Esophagus muscularis mucosa (tissue), 4 donors: ENCODE measurements at regions not wholly inside any gene's neighbourhood (a gene's known extent, or its start where the extent isn't known, plus 50 kb on each side); places are given as distances from the start of the nearest gene placed in this dataset.

Experiments
- DNase-seq: peaks from one replicate; pipeline ENCODE4 v3.0.0-alpha.2; 2017; ENCODE audit errors: extremely low spot score
- H3K27ac ChIP-seq, 4 donors: fragments of 200-600 bp; sonication (generic); replicated peaks in 1 of 4; 1 replicate in 3 of 4; 2 replicates in 1 of 4; pipeline ENCODE4 v1.5.1; 2016 to 2019; ENCODE audit warnings: mild to moderate bottlenecking in 1 of 4
- H3K27me3 ChIP-seq, 4 donors: fragments of 200-600 bp; sonication (generic); one replicate each; pipeline versions ENCODE4 v1.5.1 to v1.6.0; 2016 to 2019
- H3K36me3 ChIP-seq, 4 donors: fragments of 200-600 bp; sonication (generic); one replicate each; pipeline ENCODE4 v1.5.1; 2016 to 2019
- H3K4me1 ChIP-seq, 4 donors: fragments of 200-600 bp; sonication (generic); one replicate each; pipeline ENCODE4 v1.5.1; 2016 to 2019
- H3K4me3 ChIP-seq, 4 donors: fragments of 200-600 bp; sonication (generic); 1 replicate in 2 of 4; 2 replicates in 2 of 4; pipeline ENCODE4 v1.5.1; 2016 to 2019; ENCODE audit warnings: mild to moderate bottlenecking in 4 of 4, moderate library complexity in 1 of 4
- H3K9me3 ChIP-seq, 4 donors: fragments of 200-600 bp; sonication (generic); 1 replicate in 3 of 4; 2 replicates in 1 of 4; pipeline ENCODE4 v1.5.1; 2016 to 2019
- EP300 ChIP-seq: sonication (generic); formaldehyde crosslinking; IDR thresholded peaks from one replicate; pipeline ENCODE4 v1.6.1; 2017; ENCODE audit warnings: antibody characterized with exemption
- POLR2A ChIP-seq: fragments of 450-650 bp; IDR thresholded peaks from one replicate; pipeline ENCODE4 v1.6.1; 2017; ENCODE audit warnings: antibody characterized with exemption, moderate library complexity, mild to moderate bottlenecking, low read depth
- POLR2AphosphoS5 ChIP-seq, 2 donors: sonication (generic); formaldehyde crosslinking; IDR thresholded peaks; one replicate each; pipeline ENCODE4 v1.6.1; 2017; ENCODE audit warnings: antibody characterized with exemption in 2 of 2
- WGBS: methylation state at CpG from one replicate; pipeline ENCODE4 v1.1.5; 2018; 5-methylcytosine and 5-hydroxymethylcytosine counted together
- intact Hi-C: fragments of 100-400 bp; cut with DNase I; formaldehyde crosslinking; loops from one replicate; pipeline ENCODE4 v1.15.1; 2023
- TF ChIP-seq, protein P1 (sequence below), 3 experiments: fragments of 200-600 bp in 2 of 3; fragments of 450-650 bp in 1 of 3; sonication (generic) in 2 of 3; IDR thresholded peaks; one replicate each; pipeline ENCODE4 v1.5.1; 2017 to 2019; ENCODE audit warnings: antibody characterized with exemption in 3 of 3, mild to moderate bottlenecking in 2 of 3, moderate library complexity in 1 of 3

DNA sequence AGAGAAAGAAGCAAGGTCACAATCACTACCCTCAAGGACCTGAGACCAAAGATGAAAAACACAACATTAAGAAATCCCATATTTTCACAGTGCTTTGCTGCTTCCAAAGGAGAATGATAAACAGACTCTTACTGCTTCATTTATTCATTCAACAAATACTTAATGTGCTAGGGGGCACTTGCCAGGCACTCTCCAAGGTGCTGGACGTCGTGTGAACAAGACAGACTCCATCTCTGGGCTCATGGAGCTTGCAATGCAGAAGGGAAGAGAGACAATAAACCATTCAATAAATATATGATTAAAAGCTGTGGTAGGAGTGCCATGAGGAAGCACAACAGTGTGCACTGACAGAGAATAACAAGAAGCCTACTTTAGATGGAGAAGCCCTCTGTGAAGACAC, 327.7 kb downstream of the CDK5RAP2 start:
- WGBS, result 8% methylated on average over 2 of the region's 2 CpGs
- intact Hi-C loops, result no loop called here
- H3K27ac ChIP-seq, result no peak overlapping the region
- no peak for DNase-seq
- H3K4me3 ChIP-seq, result no peak overlapping the region
- TF ChIP-seq, protein P1, sequence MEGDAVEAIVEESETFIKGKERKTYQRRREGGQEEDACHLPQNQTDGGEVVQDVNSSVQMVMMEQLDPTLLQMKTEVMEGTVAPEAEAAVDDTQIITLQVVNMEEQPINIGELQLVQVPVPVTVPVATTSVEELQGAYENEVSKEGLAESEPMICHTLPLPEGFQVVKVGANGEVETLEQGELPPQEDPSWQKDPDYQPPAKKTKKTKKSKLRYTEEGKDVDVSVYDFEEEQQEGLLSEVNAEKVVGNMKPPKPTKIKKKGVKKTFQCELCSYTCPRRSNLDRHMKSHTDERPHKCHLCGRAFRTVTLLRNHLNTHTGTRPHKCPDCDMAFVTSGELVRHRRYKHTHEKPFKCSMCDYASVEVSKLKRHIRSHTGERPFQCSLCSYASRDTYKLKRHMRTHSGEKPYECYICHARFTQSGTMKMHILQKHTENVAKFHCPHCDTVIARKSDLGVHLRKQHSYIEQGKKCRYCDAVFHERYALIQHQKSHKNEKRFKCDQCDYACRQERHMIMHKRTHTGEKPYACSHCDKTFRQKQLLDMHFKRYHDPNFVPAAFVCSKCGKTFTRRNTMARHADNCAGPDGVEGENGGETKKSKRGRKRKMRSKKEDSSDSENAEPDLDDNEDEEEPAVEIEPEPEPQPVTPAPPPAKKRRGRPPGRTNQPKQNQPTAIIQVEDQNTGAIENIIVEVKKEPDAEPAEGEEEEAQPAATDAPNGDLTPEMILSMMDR (IDR thresholded peaks at IDR 0.05), result no peak
- TF ChIP-seq POLR2AphosphoS5 (IDR thresholded peaks at IDR 0.05), result no peak
- TF ChIP-seq EP300, result no peak
- TF ChIP-seq POLR2A, result no peak
- peaks cover 0 to 9% (median 0%) of the 10 kb centered on the region in 4 donors for H3K9me3 ChIP-seq
- peaks cover 0 to 5% (median 0%) of the 10 kb centered on the region in 4 donors for H3K27me3 ChIP-seq
- H3K4me1 ChIP-seq, result no peaks in the 10 kb centered on the region
- H3K36me3 ChIP-seq, result no peaks in the 10 kb centered on the region

DNA sequence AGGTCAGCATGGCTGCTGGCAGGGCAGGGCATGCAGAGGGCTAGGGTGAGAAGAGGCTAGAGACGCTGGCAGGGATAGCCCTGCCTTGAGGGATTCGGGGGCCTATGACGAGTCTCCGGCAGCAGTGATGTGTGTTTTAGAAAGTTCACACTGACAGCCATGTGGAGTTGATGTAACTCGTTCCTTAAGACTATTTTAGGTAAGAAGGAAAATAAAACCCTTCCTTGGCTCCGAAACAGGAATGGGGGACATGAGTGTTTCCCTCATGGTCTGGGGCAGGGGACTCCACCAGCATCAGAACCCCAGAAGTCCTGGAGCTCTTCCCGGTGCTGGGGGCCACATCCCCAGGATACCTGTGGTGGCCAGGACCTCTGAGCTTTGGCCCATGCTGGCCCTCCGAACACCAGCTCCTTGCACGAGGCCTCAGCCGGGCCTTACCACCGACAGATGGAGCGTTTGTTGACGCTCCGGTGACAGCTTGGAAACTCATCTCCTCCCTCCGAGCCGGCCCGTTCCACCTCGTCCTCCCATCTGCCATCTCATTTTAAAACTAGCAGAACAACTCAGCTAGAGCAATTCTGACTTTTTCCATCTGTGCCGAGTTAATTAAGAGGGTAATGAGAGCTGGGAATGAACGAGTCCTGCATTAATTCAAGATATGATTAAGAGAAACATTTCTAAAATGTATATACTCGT, 337.7 kb downstream of the CDK5RAP2 start:
- H3K27me3 ChIP-seq, result no peaks in the 10 kb centered on the region
- H3K9me3 ChIP-seq, result no peaks in the 10 kb centered on the region
- no peak overlapping the region for H3K27ac ChIP-seq
- no peaks in the 10 kb centered on the region for H3K4me1 ChIP-seq
- no peak for TF ChIP-seq POLR2AphosphoS5 (IDR thresholded peaks at IDR 0.05)
- no peak for TF ChIP-seq POLR2A
- no peak for TF ChIP-seq EP300
- no peak overlapping the region for H3K4me3 ChIP-seq
- DNase-seq, result no peak
- WGBS, result 78% methylated on average over 21 of the region's 21 CpGs
- H3K36me3 ChIP-seq, result no peaks in the 10 kb centered on the region
- intact Hi-C loops, result no loop called here

DNA sequence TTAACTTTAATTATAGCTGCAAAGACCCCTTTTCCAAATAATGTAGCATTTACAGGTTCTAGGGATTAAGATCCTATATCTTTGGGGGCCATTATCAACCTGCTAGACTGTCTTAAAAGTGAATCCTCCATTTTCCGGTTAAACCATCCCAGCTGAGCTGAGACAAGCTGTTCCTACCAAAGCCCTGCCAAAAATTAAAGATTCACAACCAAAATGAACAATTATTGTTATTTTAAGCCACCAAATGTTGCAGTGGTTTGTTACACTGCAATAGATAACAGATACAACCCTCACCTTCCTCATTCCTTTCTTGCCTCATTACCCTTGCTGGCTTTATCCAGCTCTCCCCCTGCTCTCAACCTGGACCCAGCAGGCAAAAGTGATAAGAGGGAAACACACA, 343.4 kb downstream of the CDK5RAP2 start:
- Histone ChIP-seq H3K36me3 (no peaks in the 10 kb centered on the region), H3K27me3 (no peaks in the 10 kb centered on the region), H3K4me1 (no peaks in the 10 kb centered on the region), H3K9me3 (no peaks in the 10 kb centered on the region), H3K27ac (no peak overlapping the region), H3K4me3 (no peak overlapping the region)
- intact Hi-C loops, result no loop called here
- WGBS, result 77% methylated on average over 1 of the region's 1 CpG
- no peak for TF ChIP-seq EP300
- no peak for DNase-seq

DNA sequence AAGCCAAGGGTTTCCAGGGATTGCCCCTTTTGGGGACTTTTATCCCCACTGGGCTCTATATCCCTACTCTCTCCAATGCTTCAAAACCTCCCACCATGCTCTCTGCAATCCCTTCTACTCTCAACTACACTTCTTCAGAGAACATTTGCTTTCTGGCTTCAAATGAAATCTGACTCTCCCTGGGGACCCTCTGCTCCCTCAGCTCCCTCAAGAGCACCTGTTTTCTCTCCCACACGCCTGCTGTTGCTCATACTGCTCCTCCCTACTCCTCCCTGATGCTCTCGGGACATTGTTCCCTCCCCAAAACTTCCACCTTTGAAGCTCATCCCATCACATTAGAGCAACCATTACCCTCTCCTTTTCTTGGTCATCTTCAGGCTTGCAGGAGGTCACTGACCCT, 344.9 kb downstream of the CDK5RAP2 start:
- Histone ChIP-seq H3K4me3 (no peak overlapping the region), H3K36me3 (no peaks in the 10 kb centered on the region), H3K4me1 (no peaks in the 10 kb centered on the region), H3K9me3 (no peaks in the 10 kb centered on the region), H3K27ac (no peak overlapping the region), H3K27me3 (no peaks in the 10 kb centered on the region)
- intact Hi-C loops, result no loop called here
- TF ChIP-seq POLR2A (no peak), POLR2AphosphoS5 (IDR thresholded peaks at IDR 0.05) (no peak), EP300 (no peak)
- TF ChIP-seq, protein P1 (IDR thresholded peaks at IDR 0.05), result no peak
- WGBS, result 55% methylated on average over 2 of the region's 2 CpGs
- no peak for DNase-seq

DNA sequence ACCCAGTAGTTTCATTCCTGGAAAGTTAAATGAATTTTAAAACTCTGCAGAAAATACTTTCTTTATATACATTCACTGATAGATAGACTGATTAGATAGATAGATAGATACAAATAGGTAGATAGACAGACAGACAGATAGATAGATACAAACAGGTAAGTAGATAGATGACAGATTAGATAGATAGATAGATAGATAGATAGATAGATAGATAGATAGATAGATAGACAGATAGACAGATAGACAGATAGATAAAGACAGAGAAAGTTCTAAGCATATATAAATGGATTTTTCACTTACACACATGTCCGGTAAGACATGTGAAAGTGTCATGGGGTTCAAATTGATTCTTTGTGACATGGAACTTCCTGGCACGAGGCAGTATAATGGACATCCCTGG, 349.7 kb downstream of the CDK5RAP2 start:
- TF ChIP-seq POLR2A (no peak), EP300 (no peak), POLR2AphosphoS5 (IDR thresholded peaks at IDR 0.05) (no peak)
- TF ChIP-seq, protein P1 (IDR thresholded peaks at IDR 0.05), result no peak
- H3K27me3 ChIP-seq, result no peaks in the 10 kb centered on the region
- DNase-seq, result no peak
- intact Hi-C loops, result no loop called here
- no peak overlapping the region for H3K27ac ChIP-seq
- no peaks in the 10 kb centered on the region for H3K36me3 ChIP-seq
- no peaks in the 10 kb centered on the region for H3K9me3 ChIP-seq
- H3K4me3 ChIP-seq, result no peak overlapping the region
- WGBS, result 94% methylated on average over 2 of the region's 2 CpGs
- H3K4me1 ChIP-seq, result no peaks in the 10 kb centered on the region

DNA sequence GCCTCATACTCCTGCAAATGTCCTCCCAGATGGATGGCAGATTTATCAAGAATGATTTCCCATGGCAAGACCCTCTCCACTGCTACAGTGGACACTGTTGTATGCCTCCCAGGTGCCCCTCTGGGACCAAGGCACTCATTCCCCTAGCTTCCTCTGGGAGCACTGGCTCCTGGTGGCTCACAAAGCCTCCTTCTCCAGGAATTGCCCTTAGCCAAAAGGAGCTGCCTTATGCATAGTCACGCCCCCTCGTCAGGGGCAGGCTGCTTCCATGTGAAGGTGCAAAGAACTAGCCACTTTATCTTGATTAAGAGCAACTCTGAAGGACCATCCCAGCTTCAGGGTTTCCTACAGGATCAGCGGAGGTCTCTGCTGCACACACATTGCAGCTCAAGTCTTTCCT, 358.1 kb downstream of the CDK5RAP2 start:
- intact Hi-C loops, result no loop called here
- Histone ChIP-seq H3K27me3 (no peaks in the 10 kb centered on the region), H3K4me1 (no peaks in the 10 kb centered on the region), H3K4me3 (no peak overlapping the region), H3K27ac (no peak overlapping the region), H3K36me3 (no peaks in the 10 kb centered on the region), H3K9me3 (no peaks in the 10 kb centered on the region)
- DNase-seq, result no peak
- TF ChIP-seq EP300, result no peak
- no peak for TF ChIP-seq POLR2AphosphoS5 (IDR thresholded peaks at IDR 0.05)
- no peak for TF ChIP-seq POLR2A
- TF ChIP-seq, protein P1 (IDR thresholded peaks at IDR 0.05), result no peak
- 30% methylated on average over 3 of the region's 3 CpGs for WGBS
